ENCODE measurements at regions not wholly inside any gene's neighbourhood (a gene's known extent, or its start where the extent isn't known, plus 50 kb on each side); places are given as distances from the start of the nearest gene placed in this dataset.

- TF ChIP-seq, protein P1, sequence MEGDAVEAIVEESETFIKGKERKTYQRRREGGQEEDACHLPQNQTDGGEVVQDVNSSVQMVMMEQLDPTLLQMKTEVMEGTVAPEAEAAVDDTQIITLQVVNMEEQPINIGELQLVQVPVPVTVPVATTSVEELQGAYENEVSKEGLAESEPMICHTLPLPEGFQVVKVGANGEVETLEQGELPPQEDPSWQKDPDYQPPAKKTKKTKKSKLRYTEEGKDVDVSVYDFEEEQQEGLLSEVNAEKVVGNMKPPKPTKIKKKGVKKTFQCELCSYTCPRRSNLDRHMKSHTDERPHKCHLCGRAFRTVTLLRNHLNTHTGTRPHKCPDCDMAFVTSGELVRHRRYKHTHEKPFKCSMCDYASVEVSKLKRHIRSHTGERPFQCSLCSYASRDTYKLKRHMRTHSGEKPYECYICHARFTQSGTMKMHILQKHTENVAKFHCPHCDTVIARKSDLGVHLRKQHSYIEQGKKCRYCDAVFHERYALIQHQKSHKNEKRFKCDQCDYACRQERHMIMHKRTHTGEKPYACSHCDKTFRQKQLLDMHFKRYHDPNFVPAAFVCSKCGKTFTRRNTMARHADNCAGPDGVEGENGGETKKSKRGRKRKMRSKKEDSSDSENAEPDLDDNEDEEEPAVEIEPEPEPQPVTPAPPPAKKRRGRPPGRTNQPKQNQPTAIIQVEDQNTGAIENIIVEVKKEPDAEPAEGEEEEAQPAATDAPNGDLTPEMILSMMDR (conservative IDR thresholded peaks at IDR 0.05; ENCODE audit: low read length) = no peak
- TF ChIP-seq EZH2phosphoT487 (IDR thresholded peaks at IDR 0.05; ENCODE audit: borderline replicate concordance) = no peak
Observed at GRCh38 chr6:22980446-22980845, 411.1 kb downstream of the HDGFL1 start.

Data from Loucy (cell line).